Fibroblast of skin of right quadriceps (primary cell): ENCODE measurements at regions not wholly inside any gene's neighbourhood (a gene's known extent, or its start where the extent isn't known, plus 50 kb on each side); places are given as distances from the start of the nearest gene placed in this dataset.

Source experiments
- DNase-seq: peaks from one replicate; pipeline ENCODE4 v3.0.0-alpha.2; 2013

DNA sequence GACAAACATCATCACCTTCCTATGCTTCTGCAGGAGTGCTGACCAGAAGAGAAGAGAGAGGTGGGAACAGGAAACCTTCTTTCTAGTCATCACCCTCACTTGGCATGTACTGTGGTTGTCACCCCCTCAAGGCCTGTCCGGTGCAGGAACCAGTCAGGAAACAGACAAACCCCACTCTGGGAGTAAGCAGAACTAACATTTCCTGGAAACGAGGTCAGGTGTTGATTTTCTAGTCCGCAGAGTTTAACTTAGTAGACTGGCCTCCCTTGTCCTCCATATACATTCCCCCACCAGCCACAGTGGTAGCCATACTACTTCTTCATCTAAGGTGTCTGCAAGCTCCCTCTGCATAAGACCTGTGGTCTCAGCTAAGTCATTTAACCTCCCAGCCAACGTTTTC lies 80.7 kb upstream of the NCAM1 start:
- DNase-seq, result no peak

DNA sequence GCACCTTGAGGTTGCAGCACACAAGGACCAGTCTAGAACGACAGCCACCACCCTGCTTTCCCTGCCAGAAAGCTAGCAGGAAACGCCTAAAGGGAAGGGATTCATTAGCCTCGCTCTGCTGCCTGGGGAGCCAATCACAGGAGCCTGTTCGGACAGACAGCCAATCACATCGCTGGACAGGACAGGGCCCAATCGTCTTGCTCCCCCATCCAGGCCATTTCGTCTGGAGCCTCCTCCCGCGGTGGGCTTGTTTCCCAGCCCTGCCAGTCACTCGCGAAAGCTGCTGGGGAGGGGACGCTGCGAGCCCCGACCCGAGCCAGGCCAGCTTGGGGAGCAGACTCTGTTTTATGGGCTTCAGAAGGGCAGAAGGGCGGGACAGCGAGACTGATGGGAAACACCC lies 79.8 kb upstream of the NCAM1 start:
- peak; percentile 70 for DNase-seq

DNA sequence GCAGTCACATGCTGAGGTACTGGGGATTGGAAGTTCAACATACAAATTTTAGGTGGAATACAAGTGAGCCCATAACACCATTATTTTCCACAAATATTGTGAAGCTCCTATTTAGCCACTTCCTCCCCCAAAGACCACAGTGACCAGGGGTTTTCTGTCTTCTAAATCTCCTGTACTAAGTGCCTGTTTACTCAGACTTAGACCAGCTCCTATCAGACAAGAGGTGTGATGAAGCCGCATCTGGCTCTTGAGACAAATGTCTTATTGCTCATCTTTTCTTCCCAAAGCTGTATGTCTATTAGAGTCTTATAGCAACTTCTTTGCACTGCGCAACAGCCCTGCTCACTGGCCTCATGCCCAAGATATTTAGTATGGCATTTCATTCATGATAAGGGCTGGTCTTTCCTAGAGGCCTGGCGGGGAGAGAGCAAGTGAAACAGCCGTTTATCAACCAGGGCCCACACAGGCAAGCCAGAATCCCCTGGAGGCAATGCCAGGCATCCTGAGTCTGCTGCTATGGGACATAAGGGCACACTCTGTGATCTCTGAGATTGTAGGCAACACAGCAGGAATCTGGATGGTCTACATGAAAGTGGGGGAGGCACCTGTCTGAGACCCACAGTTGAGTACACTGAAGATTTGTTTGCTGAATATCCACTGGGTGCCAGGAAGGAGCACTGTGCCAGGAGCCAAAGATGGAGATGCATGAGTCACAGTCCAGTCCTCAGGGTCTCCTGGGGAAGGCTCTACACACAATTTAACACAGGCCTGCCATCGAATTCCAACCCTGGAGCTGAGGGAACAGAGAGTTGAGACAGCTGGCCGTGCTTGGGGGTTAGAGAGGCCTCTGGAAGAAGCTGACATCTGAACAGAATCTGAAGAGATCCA lies 78.5 kb upstream of the NCAM1 start:
- no peak for DNase-seq

DNA sequence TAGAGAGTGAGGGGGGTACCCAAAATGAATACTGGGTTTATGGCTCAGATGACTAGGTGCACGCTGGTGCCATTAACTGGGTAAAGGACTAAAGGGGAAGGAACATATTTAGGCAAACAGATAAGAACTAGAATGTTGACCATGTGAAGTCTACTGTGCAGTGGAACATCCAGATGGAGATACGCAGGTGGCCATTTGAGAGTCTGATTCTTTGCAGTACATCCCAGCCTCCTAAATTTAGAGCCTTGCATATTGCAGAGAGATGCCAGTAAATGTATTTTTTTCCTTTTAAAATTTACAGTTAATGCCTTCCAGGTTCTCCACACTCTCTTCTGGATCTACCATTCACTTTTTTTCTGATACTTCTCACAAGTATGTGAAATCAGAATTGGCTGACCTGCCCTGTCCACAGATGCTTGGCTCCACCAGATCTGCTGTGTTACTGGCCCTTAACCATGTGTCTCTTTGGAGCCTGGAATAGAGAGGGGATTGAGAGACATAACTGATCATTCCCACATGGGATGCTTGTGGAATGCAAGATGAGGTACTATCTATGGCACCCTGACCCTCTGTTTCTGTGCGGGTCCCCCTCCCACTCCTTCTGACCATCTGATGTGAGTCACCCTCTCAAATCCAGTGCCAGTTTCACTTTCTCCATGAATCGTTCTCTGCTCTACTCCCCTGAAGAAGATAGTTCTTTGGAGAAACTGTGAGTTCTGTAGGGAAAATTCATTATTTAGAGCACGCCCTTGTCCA lies 77.0 kb upstream of the NCAM1 start:
- no peak for DNase-seq

DNA sequence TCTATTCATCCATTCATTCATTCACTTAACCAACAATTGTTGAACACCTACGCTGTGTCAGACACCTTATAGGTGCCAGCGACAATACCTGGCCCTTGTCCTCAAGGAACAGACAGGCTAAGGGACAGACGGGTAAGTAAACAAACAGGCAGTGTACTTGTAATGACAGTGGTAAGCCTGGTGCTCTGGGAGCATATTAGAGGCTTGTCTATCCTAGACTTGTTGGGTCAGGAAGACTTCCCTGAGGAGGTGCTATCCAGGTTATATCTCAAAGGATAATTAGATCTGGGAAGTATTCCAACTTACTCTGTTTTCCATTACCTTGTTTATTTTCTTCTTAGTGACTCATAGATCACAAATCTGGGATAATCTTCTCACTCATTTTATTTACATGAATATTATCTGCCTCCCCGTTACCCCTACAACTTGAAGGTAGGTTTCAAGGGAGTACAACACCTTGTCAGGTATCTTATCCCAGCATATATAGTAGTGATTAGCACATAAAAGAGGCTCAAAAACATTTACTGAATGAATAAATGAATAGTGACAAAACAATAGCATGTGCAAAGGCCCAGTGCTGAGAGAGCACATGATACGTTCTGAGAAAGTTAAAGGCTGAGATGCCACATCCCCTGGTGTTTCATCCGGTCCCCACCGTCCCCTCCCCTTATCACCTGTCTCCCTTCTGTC lies 75.3 kb upstream of the NCAM1 start:
- DNase-seq, result no peak

DNA sequence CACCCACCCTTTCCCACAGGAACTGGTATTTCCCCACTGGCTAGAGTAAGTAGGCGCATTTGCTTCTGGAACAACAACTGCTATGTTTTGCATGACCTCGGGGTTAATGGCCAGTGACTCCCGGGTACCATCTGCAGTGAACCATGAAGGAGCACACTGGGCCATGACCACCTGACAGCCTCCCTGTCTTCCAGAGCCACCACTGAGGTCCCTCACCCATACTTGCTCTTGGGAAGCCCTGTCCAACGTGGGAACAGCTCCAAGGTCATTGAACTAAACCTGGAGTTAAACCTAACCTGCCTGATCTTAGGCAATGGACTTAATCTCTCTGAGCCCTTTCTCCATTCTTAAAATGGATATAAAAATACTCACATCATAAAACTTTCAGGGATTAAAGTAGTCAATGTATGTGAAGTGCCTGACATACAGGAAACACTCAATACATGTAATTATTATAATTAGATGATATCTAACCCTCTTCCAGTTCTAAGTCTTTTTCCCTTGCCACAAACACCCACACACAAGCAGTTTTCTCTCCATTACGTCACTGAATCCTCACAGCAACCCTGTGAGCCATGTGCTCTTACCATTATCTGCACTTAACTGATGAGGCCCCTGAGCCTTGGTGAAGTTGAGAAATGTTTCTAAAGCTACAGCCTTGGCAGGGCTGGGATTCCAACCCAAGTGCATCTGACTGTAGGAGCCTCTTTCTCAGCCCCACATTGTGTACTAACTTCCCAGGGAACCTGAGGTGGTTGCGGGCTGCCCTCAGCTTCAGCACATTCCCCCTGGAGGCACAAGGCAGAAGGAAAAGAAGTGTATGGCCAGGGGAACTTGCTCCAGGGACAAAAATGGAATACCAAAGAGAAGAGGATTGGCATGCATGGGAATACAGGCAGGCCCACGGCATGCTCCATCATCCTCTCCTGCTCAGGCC lies 74.5 kb upstream of the NCAM1 start:
- peak; percentile 14 for DNase-seq

DNA sequence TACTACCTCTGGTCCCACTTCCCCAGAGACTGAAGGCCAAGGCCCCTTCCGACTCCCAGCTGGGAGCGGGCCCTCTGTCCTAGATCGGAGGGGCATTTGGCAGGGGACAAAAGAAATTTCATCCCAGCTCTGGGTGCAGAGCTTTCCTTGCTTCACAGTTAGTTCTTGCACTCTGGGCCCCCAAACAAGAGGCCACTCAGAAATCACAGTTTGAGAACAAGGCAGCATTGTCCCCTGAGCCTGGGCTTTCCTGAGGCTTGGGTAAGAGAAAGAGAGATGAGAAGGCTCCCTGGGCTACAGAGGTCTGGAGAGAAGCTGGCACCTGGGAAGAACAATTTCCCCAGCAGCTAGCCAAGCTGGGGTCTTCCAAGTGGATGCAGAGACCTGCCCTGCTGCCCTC lies 71.8 kb upstream of the NCAM1 start:
- DNase-seq, result no peak

DNA sequence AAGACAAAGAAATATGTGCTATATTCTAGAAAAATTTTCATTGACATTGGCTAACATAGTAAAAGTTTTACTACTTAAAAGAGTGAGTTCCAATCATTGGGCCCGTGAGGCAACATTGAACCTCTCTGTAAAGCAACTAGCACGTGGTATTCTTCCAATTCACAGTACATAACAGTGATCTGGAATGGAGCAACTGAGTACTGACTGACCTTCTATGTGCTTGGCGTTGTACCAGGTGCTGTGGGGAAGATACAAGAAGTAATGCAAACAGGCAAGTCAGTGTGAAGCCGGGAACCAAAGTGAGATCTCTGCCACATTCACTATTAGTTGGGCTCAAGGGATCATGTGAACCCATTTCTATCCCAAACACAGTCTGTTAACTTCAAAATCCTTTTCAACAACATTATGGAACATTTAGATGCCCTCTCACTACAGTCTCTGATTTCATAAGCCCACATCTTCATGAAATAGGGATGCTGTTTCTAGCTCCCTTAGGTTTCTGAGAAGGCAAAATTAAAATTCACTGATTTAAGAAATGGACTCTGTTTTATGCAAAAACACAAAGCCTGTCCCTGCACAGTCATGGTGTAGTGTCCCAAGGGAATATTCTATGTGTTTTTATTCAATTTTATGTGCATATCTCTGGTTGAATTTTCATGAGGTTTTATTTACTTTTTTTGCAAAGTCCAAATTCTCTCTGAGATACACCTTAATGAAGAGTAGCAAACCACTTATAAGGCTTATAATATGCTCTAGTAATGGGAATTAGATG lies 61.8 kb upstream of the NCAM1 start:
- DNase-seq, result no peak

DNA sequence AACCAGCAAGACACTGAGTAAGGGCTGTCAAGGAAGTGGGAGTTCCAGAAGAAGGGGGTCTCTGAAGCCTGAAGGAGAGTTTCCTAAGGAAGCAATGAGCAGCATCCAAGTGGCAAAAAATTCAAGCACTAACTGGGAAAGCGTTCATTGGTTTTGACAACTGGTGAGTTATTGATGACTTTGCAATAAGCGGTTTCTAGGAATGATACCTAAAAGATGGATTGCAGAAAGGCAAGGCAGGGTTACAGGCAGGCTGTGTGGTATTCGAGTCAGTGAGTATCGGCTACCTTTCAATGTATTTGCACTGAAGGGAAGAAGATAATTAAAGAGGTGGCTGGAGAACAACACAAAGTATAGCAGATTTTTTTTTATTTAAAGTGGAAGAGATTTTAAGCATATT lies 59.3 kb upstream of the NCAM1 start:
- no peak for DNase-seq

DNA sequence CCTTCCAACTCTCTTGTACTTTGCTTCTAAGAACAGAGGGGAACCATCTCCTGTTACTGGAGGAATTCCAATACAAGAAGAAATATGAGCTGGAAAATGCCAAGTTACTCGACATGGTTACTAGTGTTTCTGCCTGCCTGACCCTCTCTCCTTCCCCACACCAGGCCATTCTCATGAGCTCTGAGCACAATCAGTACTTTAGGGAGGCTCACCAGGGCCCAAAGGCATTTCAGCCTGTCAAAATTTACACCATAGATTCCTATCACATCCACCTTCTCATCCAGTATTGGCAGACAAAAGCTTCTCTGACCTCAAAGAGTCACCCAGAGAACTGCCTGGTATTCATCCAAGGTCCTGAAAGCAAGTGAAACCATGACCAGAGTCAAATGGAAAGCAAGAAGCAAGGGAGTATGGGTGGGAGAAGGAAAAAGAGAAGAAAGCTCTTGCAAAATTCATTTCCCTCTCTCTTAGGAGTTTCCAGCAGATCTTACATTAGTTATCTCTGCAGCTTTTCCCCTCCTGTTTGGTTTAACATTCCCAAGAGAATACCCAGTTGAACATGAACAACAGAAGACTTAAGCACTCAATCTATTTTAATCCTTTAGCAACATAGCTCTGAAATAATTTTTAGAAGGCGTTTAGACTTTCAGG lies 58.7 kb upstream of the NCAM1 start:
- DNase-seq, result no peak

DNA sequence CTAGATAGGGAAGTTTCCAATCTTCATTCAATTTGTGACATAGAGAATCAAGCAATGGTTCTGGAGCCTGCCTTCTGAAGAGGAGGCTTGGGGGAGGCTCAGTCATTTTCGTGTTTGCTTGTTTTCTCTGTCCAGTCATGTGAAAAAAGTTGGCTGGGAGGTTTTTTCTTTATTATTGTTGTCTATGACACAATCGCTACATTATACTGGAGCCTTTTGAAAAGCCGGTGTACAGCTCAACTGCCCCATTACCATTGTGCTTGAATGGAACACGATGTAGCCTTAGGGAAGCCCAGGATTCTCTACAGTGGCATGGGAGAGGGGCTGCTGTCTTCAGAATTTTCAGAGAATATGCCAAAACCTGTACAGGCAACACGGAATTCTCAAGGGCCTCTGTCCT lies 57.9 kb upstream of the NCAM1 start:
- no peak for DNase-seq

DNA sequence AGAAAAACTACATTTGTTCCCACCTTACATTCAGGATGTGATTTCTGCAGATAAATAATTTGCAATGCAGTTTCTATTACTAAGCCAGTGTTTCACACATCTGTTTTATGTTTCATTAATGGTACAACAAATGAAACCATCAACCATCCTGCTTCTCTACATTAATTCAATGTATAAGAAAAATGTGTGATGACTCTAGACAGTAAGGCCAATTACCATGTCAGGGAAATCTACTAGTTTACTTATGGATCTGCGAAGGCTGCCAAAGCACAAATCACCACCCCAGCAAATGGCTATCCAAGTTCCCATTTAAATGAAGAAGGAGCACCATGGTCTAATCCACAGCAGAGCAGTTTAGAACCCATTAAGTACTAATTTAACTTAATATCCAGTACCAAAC lies 50.1 kb upstream of the NCAM1 start:
- no peak for DNase-seq
